HG03175 (cell line): ENCODE measurements at regions not wholly inside any gene's neighbourhood (a gene's known extent, or its start where the extent isn't known, plus 50 kb on each side); places are given as distances from the start of the nearest gene placed in this dataset.
"Not testable (repeated sequence)": the region's sequence is repeated elsewhere in the genome, so short reads cannot be mapped to it uniquely, and the experiment has no call there.

Experiments
- ATAC-seq: cut with Tn5 transposase; IDR thresholded peaks from one replicate; pipeline ENCODE4 v1.9.1; 2021; ENCODE audit warnings: mild to moderate bottlenecking, moderate library complexity; ENCODE audit not compliant: unreplicated experiment

GRCh38 chr2:223176970-223177369, 125.0 kb downstream of the KCNE4 start:
- ATAC-seq = no peak

DNA sequence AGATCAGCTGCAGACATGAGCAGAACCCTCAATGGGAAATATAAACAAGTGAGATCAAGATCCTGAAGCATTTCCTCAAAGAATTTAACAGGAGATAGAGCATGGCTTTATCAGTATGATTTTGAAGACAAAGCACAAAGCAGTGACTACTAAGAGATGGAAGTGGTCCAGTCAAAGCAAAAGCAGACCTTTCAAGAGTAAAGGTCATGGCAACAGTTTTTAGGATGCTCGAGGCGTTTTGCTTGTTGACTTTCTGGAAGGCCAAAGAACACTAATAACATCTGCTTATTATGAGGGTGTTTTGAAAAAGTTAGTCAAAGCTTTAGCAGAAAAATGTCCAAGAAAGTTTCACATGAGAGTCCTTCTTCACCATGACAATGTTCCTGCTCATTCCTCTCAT, 128.5 kb downstream of the KCNE4 start:
- no peak for ATAC-seq

GRCh38 chr2:223181561-223181960, 129.6 kb downstream of the KCNE4 start:
- ATAC-seq = no peak

GRCh38 chr2:223182356-223182755, 130.4 kb downstream of the KCNE4 start:
- no peak for ATAC-seq

GRCh38 chr2:223185638-223186037, 133.6 kb downstream of the KCNE4 start:
- no peak for ATAC-seq

- no peak for ATAC-seq
Measured at GRCh38 chr2:223187256-223187655, 135.3 kb downstream of the KCNE4 start.

DNA sequence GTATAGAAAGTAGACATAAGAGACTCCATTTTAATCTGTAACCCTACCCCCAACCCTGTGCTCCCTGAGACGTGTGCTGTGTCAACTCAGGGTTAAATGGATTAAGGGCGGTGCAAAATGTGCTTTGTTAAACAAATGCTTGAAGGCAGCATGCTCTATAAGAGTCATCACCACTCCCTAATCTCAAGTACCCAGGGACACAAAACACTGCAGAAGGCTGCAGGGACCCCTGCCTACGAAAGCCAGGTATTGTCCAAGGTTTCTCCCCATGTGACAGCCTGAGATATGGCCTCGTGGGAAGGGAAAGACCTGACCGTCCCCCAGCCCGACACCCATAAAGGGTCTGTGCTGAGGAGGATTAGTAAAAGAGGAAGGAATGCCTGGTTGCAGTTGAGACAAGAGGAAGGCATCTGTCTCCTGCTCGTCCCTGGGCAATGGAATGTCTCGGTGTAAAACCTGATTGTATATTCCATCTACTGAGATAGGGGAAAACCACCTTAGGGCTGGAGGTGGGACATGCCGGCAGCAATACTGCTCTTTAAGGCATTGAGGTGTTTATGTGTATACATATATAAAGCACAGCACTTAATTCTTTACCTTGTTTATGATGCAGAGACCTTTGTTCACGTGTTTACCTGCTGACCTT, 138.7 kb downstream of the KCNE4 start:
- not testable (repeated sequence) for ATAC-seq

DNA sequence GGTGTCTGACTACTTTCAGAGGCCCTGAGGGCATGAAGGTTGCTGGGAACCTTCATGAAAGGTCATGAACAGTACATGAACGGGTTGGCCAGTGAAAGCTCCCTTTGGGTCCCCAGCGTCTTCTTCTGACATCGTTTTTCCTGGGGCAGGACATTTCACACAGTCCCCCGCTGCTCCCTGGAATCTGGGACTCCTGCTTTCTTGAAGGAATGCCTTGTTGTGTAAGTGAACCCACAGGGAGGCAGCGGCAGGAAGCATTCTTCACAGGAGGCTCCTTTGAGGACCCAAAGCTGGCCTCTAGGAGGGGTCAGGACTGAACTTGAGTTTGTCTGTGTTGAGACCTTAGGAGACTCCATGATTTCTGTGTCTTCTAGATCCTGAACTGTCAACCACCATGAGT, 144.3 kb downstream of the KCNE4 start:
- ATAC-seq = no peak

GRCh38 chr2:223197046-223197445, 145.1 kb downstream of the KCNE4 start:
- no peak for ATAC-seq

DNA sequence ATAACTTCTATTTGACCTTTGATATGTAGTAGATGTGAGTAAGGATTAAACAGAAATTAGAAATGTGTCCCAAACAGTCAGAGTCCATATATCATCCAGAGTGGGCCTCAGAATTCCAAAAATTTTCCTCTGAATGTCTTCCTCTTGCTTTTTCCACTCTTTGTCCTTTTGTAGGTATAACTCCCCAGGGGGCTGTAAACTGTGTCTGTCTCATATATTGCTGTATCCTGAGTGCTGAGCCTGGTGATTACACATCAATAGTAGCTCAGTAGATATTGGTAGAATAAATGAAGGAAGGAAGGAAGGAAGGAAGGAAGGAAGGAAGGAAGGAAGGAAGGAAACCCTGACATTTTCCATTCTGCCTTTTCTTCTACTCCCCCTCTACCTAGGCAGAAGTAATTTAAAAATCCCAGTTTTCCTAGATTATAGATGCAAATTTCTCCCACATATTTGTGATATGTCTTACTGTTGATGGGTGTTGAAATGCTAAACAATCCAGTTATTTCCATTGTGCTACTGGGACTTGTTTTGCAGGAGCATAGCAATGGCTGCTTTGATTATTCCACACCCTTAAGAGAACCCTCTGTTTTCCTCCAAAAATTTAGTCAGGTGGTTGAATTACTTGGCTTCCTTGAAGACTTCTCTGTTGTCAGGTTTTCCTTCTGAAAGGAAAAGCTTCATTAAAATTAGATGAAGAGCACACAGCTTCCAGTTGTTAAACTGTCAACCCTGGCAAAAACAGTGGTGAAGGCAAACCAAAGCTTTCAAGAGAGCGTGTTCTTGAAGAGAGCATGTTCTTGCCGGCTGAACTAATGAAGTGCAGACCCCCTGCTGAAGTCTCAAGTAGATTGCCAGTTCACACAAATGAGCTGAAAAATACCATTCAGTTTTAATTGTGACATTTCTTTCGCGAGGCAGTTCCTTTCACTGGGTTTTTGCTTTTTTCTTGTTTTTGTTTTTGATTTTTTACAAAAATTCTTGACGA, 147.8 kb downstream of the KCNE4 start:
- no peak for ATAC-seq

DNA sequence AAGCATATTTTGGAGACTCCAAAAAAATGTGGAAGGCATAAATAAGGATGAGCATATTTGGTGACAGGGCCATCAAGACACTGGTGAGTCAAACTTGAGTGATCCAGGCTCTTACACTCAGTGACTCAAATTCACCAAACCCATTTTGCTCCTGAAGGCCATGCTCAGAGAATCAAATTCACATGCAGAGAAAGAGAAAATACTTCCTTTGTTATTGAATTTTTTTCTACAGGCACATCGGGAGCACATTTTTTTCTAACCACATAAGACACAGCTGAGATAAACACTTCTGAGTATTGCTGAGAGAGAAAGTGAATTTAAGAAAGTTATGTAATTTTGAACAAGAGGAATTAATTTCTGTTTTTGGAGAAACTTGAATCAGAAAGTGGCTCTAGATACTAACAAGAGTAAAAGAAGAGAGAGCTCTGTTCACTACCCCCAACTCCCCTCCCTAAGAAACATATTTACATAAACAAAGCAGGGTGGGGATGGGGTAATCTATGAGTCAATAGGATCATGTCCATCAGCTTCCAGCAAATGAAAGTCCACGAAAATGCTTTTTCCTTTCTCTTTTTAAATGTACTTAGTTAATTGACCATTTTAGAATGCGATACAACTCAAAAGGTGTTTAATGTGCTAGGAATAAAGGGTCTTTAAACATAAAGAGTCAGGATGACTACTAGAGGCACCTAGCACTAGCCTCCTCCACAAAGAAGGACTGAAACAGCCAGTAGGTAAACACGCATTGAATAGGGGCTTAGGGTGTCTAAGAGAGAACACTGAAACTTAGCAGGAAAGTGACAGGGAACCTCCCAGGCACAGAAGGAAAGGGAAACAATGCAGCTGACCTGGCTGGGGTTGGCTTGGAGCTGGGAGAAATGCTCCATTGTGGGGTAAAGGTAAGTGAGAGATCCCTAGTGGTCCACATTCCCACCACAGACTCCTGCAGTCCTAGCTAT, 152.3 kb downstream of the KCNE4 start:
- ATAC-seq = no peak

DNA sequence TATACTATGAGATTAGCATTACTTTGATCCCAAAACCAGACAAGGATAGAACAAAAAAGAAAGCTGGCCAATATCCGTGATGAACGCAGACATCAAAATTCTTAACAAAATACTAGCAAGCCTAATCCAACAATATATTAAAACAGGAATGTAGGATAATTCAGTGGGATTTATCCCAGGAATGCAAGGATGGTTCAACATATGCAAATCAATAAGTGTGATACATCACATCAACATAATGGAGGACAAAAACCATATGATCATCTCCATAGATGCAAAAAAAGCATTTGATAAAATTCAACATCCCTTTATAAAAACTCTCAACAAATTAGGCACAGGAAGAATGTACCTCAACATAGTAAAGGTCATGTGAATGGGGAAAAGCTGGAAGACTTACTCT, 158.5 kb downstream of the KCNE4 start:
- ATAC-seq = no peak

GRCh38 chr2:223214394-223215253, 162.6 kb downstream of the KCNE4 start:
- ATAC-seq = no peak

GRCh38 chr2:223215254-223215516, 163.2 kb downstream of the KCNE4 start:
- ATAC-seq = no peak

DNA sequence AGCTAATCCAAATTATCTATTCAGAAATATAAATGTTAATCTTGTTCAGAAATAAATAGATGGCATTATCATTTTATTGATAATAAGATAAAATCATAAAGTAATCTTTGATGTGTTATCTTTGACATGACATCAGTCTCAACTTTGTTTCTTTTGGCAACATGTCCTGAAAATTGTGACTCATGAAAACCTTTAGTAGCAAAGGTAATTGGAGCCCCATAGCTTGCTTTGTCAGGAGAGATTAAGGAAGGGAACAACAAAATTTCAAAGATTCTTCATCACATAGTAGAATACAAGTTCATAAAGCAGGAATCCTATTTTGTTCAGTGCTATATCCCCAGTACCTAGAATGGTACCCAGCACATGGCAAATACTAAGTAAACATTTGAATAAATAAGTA, 165.4 kb downstream of the KCNE4 start:
- no peak for ATAC-seq

DNA sequence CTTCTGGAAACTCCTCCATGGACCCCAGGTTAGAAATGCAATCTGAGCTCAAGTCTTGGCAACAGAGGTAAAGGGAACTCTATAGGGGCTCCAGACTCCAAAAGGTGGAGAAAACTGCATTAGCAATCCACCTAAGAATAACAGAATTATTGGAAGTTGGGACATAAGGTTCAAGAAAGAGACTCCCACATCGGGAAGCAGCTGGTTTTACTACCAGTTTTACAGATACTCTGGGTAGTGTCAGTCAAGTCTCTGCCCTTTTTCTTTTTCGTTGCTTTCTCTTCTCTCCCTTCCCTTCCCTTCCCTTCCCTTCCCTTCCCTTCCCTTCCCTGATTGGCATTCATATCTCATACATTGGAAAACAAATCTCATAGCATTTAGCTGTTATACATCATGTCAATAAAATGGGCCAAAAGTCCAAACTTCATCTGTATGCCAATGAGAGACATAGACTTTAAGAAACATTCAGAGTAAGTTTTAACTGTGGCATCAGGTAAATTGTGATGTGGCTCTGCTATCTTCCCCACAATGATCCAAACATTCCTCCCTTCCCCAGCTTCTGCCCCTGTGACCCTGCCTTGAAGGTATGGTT, 166.7 kb downstream of the KCNE4 start:
- no peak for ATAC-seq

DNA sequence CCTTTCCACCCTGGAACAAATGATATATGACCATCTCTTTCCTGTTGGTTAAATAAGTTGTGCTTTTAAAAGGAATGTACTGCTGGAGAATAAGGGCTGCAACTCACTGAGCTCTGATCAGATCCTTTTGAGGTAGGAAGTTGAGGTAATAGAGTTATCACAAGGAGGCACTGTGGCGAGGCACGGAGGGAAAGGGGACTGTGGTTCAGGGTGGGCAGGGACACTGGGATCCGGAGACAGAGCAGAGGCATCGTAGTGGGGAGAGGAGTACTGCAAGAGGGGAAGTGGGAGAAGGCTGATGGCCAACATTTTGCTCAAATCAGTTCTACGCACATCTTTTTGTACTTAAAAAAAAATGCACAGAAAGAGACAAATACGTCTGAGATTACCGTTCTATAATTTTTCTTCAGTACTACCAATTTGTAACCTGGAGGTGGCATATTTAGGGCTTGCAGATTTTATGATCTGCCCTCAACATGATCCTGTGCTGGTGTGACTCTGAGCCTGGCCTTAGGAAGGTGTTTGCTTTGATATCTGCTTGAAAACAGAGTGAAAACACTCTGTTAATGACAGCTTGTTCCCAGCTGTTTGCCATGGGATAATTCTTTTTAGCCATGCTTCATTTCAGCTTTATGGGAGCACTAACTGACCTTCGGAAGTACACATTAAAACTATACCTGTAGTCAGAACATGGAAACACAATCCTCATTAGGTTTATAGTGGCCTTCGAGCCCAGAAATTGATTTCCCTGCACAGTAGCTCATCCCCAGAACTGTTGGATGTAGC, 168.1 kb downstream of the KCNE4 start:
- ATAC-seq = no peak

DNA sequence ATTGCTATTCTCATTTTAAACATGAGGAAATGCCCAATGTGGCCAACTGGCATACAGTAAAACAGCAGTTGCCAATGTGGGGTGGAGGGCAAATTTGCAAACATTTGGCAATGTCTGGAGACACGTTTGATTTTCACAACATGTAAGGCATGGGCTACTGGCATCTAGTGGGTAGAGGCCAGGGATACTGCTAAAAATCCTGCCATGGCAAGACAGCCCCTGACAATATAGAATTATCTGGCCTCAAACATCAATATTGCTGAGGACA, 168.6 kb downstream of the KCNE4 start:
- no peak for ATAC-seq

DNA sequence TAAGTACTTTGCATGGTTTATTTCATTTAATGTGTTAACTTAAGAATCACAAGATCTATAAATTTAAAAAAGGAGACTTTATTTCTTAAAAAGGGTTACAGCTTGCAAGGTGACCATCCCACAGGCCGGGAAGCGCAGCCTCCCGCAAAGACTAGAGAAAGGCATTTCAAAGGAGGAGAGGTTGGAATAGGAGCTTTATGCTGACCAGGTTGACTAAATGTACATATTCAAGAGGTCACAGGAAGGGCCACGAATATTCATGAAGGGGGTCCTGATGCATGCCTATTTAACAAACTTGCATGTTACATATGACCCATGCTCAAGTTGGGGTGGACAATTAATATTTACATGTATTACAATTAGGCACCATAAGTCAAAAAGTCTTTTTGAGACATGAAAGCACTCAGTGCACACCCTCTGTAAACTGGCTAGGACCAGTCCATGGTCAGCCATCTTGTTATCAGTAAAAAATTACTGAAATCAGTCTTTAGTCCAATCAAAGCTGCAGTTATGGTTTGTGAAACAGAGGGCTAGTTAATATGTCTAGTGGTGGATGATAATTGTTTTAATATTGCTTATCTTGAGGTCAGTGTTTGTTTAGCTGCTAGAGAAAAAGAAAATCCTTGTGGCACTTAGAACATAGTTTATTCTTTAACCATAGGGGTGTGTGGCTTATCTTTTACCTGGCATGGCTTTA, 169.3 kb downstream of the KCNE4 start:
- ATAC-seq = no peak
